GM10266 (cell line): ENCODE measurements at regions not wholly inside any gene's neighbourhood (a gene's known extent, or its start where the extent isn't known, plus 50 kb on each side); places are given as distances from the start of the nearest gene placed in this dataset.

Experiments used
- DNase-seq: peaks from one replicate; pipeline ENCODE4 v3.0.0; 2012; ENCODE audit errors: extremely low spot score
- CTCF ChIP-seq: IDR thresholded peaks from 2 replicates; pipeline ENCODE4 v1.5.1; 2012; ENCODE audit warnings: mild to moderate bottlenecking, low read depth; ENCODE audit not compliant: control insufficient read depth, insufficient read depth; ENCODE audit errors: missing control alignments

DNA sequence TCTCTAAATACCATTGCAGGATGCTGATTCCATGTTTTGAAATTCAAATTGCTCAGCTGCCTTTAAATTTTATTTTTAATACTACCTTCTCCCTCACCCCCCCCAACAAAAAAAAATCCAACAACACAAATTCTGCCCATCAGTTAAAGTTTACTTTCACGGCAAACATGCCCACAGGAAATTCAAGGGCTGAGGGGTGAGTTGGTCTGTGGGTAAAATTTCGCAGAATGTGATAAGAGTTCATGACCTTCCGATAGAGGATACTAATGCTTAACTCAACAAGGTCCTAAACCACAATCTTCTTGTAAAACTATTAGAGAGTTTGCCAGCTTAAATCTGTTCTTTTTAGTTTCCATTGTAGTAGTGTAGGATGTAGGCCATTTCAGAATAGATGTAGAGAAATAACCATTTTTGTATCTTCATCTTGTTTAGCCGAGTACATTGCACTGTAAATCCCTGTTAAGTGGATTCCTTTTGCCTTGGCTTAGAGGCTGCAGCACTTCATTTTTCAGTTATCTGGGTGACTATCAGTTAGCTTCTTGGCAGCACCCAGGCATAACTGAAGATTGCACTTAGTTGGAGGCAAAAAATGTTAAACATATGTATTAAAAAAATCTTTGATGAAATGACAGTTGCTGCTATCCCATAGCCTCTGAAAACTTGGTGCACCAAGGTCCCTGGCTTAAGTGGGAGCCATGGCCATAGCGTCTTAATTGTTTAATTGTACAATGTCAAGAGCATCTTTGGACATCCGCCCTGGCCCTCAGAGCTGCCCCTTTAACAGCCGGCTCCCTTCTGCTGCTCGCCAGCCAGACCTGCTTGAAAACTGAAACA lies 232.3 kb downstream of the HAUS1 start:
- TF ChIP-seq CTCF, result no peak
- no peak for DNase-seq

DNA sequence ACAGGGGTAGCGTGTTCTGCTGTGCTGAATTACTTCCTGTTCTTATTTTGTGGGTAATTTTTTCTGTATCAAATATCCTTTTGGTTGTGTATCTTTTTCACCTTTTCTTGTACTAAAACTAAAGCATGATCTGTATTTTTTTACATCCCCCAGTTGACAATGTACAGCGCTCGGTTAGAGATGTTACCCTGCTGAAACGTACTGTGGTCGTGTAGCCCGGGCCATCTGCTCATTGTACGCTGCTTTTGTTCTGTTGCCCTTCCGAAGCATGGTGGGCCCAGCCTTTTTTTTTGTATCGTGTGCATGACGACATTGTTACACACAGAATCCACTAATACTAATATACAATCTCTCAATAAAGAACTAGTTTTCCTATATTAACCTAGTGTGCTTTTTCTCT lies 233.1 kb downstream of the HAUS1 start:
- TF ChIP-seq CTCF, result no peak
- DNase-seq, result no peak

DNA sequence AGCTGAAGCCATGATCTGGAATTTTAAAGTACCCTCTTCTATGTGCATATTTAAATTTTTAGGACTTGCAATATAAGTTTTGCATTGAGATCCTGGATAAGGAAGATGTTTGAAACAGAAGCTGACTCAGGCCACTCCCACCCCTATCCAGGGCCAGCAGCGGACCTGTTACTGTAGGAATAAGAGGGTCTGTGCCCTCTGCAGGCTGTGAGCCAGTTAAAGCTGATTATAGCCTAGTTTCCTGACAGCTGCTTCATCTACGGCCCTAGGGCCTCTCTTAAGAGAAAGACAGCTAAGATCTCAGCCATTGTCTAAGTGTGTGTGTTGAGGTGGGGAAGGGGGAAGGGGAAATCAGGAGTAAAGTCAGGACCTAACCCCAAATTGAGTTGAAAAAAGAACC lies 234.0 kb downstream of the HAUS1 start:
- no peak for TF ChIP-seq CTCF
- DNase-seq, result no peak

DNA sequence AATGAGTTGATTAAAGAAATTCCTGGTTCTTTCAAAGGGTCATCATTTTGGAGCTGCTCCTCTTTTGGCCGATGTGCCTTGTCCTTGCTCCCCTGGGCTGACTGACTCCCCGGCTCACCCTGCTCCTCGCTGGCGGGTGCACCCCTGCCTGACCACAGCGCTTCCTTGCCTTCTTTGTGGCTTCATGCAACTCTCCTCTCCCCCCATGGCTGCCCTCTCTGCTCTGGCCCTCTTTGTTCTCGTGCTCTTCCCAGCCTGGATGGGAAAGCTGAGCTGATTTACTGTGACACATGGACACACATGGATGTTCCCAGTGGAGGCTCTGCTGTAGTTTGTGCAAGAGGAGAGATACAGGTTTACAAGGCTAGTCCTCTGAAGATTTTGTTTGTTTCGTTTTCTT lies 234.6 kb downstream of the HAUS1 start:
- no peak for TF ChIP-seq CTCF
- DNase-seq, result no peak

DNA sequence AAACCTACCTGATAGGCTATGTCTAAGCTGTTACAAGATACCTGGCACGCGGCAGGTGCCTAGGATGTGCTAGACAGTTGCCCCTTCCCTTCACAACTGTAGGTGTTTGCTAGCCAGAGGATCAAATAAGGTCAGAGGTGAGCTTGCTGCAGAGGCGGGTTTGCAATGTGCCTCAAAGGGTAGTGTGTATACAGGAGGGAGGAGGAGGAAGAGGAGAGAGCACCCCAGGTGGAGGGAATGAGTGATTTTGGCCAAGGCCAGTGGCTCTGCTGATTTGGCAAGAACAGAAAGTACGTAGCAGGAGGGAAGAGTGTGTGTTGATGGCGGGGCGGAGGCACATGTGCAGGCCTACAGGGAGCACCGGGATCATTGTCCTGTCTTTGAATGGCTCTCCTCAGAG lies 236.5 kb downstream of the HAUS1 start:
- TF ChIP-seq CTCF, result no peak
- no peak for DNase-seq

DNA sequence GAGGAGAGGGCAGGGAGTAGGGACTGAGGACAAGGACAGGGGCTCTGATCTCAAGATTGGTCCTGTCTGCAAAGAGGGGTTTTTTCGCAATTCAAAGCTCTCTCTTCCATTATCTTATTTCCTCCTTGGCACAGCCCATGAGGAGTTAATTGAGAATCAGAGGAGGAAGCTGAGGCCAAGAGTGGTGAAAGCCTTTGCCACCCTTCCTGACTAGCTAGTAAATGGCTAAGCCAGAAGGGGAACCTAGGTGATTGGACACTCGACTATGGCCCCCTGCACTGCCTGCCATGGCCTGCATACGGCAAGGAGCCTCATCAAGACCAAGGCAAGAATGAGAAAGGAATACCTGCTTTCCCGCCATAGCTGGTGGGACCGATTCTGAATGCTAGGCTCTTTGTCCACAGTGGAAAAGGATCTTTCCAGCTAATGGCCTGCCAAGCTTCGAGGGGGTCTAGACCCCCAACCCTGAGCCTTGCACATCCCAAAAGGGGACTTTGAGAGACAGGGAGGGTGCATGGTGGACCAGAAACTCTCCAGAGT lies 237.9 kb downstream of the HAUS1 start:
- DNase-seq, result no peak

More for the DNA sequence above, 237.9 kb downstream of the HAUS1 start:
- no peak for TF ChIP-seq CTCF
